CD4-positive, alpha-beta memory T cell (primary cell): ENCODE measurements at regions not wholly inside any gene's neighbourhood (a gene's known extent, or its start where the extent isn't known, plus 50 kb on each side); places are given as distances from the start of the nearest gene placed in this dataset.

Experiments
- CTCF ChIA-PET: fragments of 350-600 bp; sonication (Branson Sonifier 250); formaldehyde crosslinking; loops from one replicate; lab custom pipeline; 2021; ENCODE audit warnings: inconsistent platforms; ENCODE audit not compliant: partially characterized antibody; lab: Charles Lee
- POLR2A ChIA-PET: fragments of 350-600 bp; sonication (Branson Sonifier 250); formaldehyde crosslinking; loops from one replicate; lab custom pipeline; 2021; ENCODE audit not compliant: partially characterized antibody; lab: Charles Lee
- DNase-seq, 5 donors: peaks; one replicate each; pipeline versions ENCODE4 v3.0.0 to v3.0.0-alpha.2; 2020 to 2022; ENCODE audit warnings: mixed read lengths in 1 of 5
- H3K27ac ChIP-seq: one replicate; pipeline ENCODE4 v1.7.0; 2013; ENCODE audit warnings: low read depth, low read length
- H3K27me3 ChIP-seq: 2 replicates; pipeline ENCODE4 v1.7.0; 2013; ENCODE audit warnings: mild to moderate bottlenecking, low read length, moderate library complexity; ENCODE audit not compliant: insufficient read depth
- H3K36me3 ChIP-seq: 2 replicates; pipeline ENCODE4 v1.7.0; 2013; ENCODE audit warnings: mild to moderate bottlenecking, low read length, moderate library complexity; ENCODE audit not compliant: insufficient read depth
- H3K4me1 ChIP-seq: 2 replicates; pipeline ENCODE4 v1.7.0; 2013; ENCODE audit warnings: mild to moderate bottlenecking, low read length, moderate library complexity; ENCODE audit not compliant: insufficient read depth
- H3K4me3 ChIP-seq, 2 donors: one replicate each; pipeline ENCODE4 v1.7.0; 2013; ENCODE audit warnings: low read length in 2 of 2, mild to moderate bottlenecking in 1 of 2
- H3K9me3 ChIP-seq, 2 donors: one replicate each; pipeline ENCODE4 v1.7.0; 2013; ENCODE audit warnings: low read length in 2 of 2, control low read depth in 1 of 2; ENCODE audit not compliant: control insufficient read depth in 1 of 2
- H3K27ac Mint-ChIP-seq, 7 donors: one replicate each; pipeline ENCODE4 v1.8.0; 2020 to 2021; ENCODE audit warnings: mixed read lengths in 7 of 7, mild to moderate bottlenecking in 6 of 7, inconsistent platforms in 3 of 7, moderate library complexity in 3 of 7
- H3K27me3 Mint-ChIP-seq, 2 donors: one replicate each; pipeline ENCODE4 v1.8.0; 2020 to 2021; ENCODE audit warnings: mixed read lengths in 2 of 2
- H3K36me3 Mint-ChIP-seq, 2 donors: one replicate each; pipeline ENCODE4 v1.8.0; 2020 to 2021; ENCODE audit warnings: mixed read lengths in 2 of 2, inconsistent platforms in 1 of 2, mild to moderate bottlenecking in 1 of 2
- H3K4me1 Mint-ChIP-seq, 4 donors: one replicate each; pipeline ENCODE4 v1.8.0; 2020 to 2021; ENCODE audit warnings: mixed read lengths in 4 of 4, mild to moderate bottlenecking in 1 of 4
- H3K4me3 Mint-ChIP-seq, 8 donors: one replicate each; pipeline ENCODE4 v1.8.0; 2020 to 2021; ENCODE audit warnings: mixed read lengths in 8 of 8, mild to moderate bottlenecking in 7 of 8, moderate library complexity in 6 of 8, inconsistent platforms in 3 of 8
- H3K9me3 Mint-ChIP-seq, 8 donors: one replicate each; pipeline ENCODE4 v1.8.0; 2020 to 2021; ENCODE audit warnings: mixed read lengths in 8 of 8, mild to moderate bottlenecking in 5 of 8, inconsistent platforms in 3 of 8, moderate library complexity in 1 of 8
- intact Hi-C: fragments of 100-400 bp; cut with micrococcal nuclease; formaldehyde crosslinking; loops from one replicate; pipeline ENCODE4 v1.15.1; 2023

DNA sequence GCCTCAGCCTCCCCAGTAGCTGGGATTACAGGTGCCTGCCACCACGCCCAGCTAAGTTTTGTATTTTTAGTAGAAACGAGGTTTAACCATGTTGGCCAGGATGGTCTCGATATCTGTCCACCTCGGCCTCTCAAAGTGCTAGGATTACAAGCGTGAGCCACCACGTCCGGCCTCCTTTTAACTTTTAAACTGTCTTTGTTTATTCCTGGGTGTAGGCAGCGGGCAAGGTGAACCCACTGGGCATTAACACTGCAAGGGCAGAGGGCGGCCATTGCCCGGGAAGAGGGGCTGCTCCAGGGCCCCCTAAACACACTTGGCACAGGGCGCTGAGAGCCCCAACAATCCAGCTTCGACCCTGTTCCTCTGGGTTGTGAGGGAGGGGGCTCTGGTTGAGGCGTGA, 693.6 kb downstream of the BRD1 start:
- intact Hi-C loops: no loop called here
- H3K36me3 ChIP-seq: no peaks in the 10 kb centered on the region
- H3K27me3 Mint-ChIP-seq: peaks cover 21 to 34% of the 10 kb centered on the region in 2 donors

DNA sequence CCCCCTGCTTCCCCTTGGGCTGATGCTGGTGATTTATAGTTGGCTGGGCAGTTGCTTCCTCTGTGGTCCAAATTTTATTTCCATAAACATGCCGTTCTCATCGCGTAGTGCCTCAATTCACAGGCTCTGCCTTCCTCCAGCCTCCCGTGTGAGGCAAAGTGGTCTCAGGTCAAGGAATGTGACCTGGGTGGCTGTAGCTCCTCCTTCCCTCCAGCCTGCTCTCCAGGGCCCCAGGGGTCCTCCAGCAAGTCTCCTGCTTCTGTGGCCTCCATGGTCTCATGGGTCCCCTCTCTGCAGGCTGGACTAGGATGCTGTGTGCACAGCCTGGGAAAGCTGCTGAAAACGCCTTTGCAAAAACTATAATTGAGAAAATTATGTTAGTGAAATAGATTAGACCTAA, 694.1 kb downstream of the BRD1 start:
- H3K27ac ChIP-seq: no peak overlapping the region
- H3K4me3 Mint-ChIP-seq: no peak overlapping the region
- peaks cover 0 to 3% (median 0%) of the 10 kb centered on the region in 8 donors for H3K9me3 Mint-ChIP-seq
- H3K4me1 ChIP-seq: no peaks in the 10 kb centered on the region
- H3K27me3 ChIP-seq: no peaks in the 10 kb centered on the region
- intact Hi-C loops: no loop called here
- H3K27ac Mint-ChIP-seq: peak overlapping the region in 1 of 7 donors; percentile 57
- H3K4me1 Mint-ChIP-seq: no peaks in the 10 kb centered on the region
- no peak overlapping the region for H3K4me3 ChIP-seq
- DNase-seq: no peak
- H3K36me3 ChIP-seq: no peaks in the 10 kb centered on the region
- no peaks in the 10 kb centered on the region for H3K9me3 ChIP-seq
- ChIA-PET CTCF (no interaction called here), POLR2A (no interaction called here)
- no peaks in the 10 kb centered on the region for H3K36me3 Mint-ChIP-seq
- H3K27me3 Mint-ChIP-seq: peaks cover 17 to 31% of the 10 kb centered on the region in 2 donors

More for the DNA sequence above, 693.6 kb downstream of the BRD1 start:
- ChIA-PET CTCF (no interaction called here), POLR2A (no interaction called here)
- Mint-ChIP-seq H3K4me3 (no peak overlapping the region), H3K27ac (no peak overlapping the region), H3K9me3 (no peaks in the 10 kb centered on the region), H3K4me1 (no peaks in the 10 kb centered on the region), H3K36me3 (no peaks in the 10 kb centered on the region)
- Histone ChIP-seq H3K27me3 (no peaks in the 10 kb centered on the region), H3K4me1 (no peaks in the 10 kb centered on the region), H3K9me3 (no peaks in the 10 kb centered on the region), H3K27ac (no peak overlapping the region), H3K4me3 (no peak overlapping the region)
- no peak for DNase-seq

DNA sequence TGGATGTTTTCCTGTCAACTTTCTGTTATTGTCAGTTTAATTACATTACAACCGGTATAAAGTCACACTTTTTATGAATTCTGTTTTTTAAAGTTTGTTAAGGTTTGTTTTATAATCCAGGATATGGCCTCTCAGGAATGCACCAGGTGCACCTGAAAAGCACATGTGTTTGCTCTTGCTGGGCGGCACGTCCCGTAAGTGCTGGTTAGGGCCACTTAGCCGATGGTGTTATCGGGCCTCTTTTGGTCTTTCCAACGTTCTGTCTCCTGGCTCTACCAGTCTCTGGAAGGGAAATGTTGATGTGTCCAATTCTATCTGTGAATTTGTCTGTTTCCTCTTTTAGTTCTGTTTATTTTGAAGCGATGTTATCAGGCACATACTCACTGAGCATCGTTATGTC, 695.7 kb downstream of the BRD1 start:
- Histone ChIP-seq H3K9me3 (no peaks in the 10 kb centered on the region), H3K4me1 (no peaks in the 10 kb centered on the region), H3K27ac (no peak overlapping the region), H3K36me3 (no peaks in the 10 kb centered on the region), H3K4me3 (no peak overlapping the region), H3K27me3 (no peaks in the 10 kb centered on the region)
- Mint-ChIP-seq H3K27me3 (peaks cover 17 to 27% of the 10 kb centered on the region in 2 donors), H3K4me3 (no peak overlapping the region), H3K4me1 (no peaks in the 10 kb centered on the region), H3K9me3 (peaks cover 0 to 5% (median 0%) of the 10 kb centered on the region in 8 donors), H3K36me3 (no peaks in the 10 kb centered on the region), H3K27ac (no peak overlapping the region)
- CTCF ChIA-PET: no interaction called here
- DNase-seq: no peak
- POLR2A ChIA-PET: no interaction called here
- intact Hi-C loops: no loop called here

DNA sequence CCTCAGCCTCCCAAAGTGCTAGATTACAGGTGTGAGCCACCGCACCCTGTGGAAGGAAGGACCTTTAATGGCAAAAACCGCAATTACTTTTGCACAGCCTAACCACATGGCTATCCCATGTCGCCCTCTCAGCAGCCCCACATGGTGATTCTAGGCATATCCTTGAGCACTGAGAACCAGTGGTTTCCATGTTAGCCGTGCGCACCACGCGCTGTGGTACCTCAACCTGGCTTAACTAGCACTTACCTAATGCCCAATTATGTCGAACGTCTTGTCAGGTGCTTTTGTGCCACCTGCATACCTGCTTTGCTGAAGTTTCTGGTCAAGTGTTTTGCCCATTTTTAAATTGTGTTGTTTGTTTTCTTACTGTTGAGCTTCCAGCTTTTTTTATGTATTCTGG, 697.9 kb downstream of the BRD1 start:
- Histone ChIP-seq H3K27ac (no peak overlapping the region), H3K9me3 (no peaks in the 10 kb centered on the region), H3K4me3 (no peak overlapping the region), H3K4me1 (no peaks in the 10 kb centered on the region), H3K36me3 (no peaks in the 10 kb centered on the region), H3K27me3 (no peaks in the 10 kb centered on the region)
- intact Hi-C loops: no loop called here
- H3K27me3 Mint-ChIP-seq: peaks cover 14 to 15% of the 10 kb centered on the region in 2 donors
- no peaks in the 10 kb centered on the region for H3K36me3 Mint-ChIP-seq
- peaks cover 0 to 5% (median 0%) of the 10 kb centered on the region in 8 donors for H3K9me3 Mint-ChIP-seq
- no peaks in the 10 kb centered on the region for H3K4me1 Mint-ChIP-seq
- H3K4me3 Mint-ChIP-seq: no peak overlapping the region
- ChIA-PET CTCF (no interaction called here), POLR2A (no interaction called here)
- no peak overlapping the region for H3K27ac Mint-ChIP-seq
- DNase-seq: no peak

DNA sequence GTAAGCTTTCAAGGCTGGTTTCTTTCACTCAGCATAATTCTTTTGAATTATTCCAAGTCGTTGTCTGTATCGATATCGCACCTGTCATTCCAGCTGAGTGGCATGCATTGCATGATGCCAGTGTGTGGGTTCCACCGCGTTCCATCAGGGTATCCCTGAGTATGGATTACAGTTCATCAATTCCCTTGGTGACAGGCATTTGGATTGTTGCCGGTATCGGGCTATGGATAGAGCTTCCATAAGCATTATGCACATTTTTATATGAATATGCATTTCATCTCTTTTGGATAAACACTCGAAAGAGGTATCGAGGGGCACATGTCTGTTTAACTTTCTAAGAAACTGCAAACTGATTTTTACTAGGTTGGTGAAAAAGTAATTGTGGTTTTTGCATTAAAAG, 698.8 kb downstream of the BRD1 start:
- no peak overlapping the region for H3K27ac ChIP-seq
- POLR2A ChIA-PET: no interaction called here
- Mint-ChIP-seq H3K4me3 (no peak overlapping the region), H3K9me3 (peaks cover 0 to 5% (median 0%) of the 10 kb centered on the region in 8 donors), H3K27me3 (peaks cover 14 to 17% of the 10 kb centered on the region in 2 donors), H3K4me1 (no peaks in the 10 kb centered on the region), H3K27ac (no peak overlapping the region), H3K36me3 (no peaks in the 10 kb centered on the region)
- no peaks in the 10 kb centered on the region for H3K4me1 ChIP-seq
- intact Hi-C loops: no loop called here
- DNase-seq: no peak
- H3K27me3 ChIP-seq: no peaks in the 10 kb centered on the region
- H3K4me3 ChIP-seq: no peak overlapping the region
- H3K9me3 ChIP-seq: no peaks in the 10 kb centered on the region
- CTCF ChIA-PET: no interaction called here
- no peaks in the 10 kb centered on the region for H3K36me3 ChIP-seq

GRCh38 chr22:49124608-49125007, 703.1 kb downstream of the BRD1 start:
- H3K4me3 Mint-ChIP-seq: no peak overlapping the region
- H3K36me3 ChIP-seq: no peaks in the 10 kb centered on the region
- no peak overlapping the region for H3K27ac ChIP-seq
- no peaks in the 10 kb centered on the region for H3K4me1 ChIP-seq
- no peaks in the 10 kb centered on the region for H3K9me3 ChIP-seq
- DNase-seq: no peak
- peaks cover 10 to 11% of the 10 kb centered on the region in 2 donors for H3K27me3 Mint-ChIP-seq
- intact Hi-C loops: no loop called here
- H3K9me3 Mint-ChIP-seq: peaks cover 0 to 5% (median 1%) of the 10 kb centered on the region in 8 donors
- H3K27ac Mint-ChIP-seq: no peak overlapping the region
- no peaks in the 10 kb centered on the region for H3K4me1 Mint-ChIP-seq
- no peaks in the 10 kb centered on the region for H3K36me3 Mint-ChIP-seq
- ChIA-PET CTCF (no interaction called here), POLR2A (no interaction called here)
- peaks cover 4% of the 10 kb centered on the region for H3K27me3 ChIP-seq
- H3K4me3 ChIP-seq: no peak overlapping the region

- intact Hi-C loops: no loop called here
- DNase-seq: no peak
- ChIA-PET CTCF (no interaction called here), POLR2A (no interaction called here)
- no peaks in the 10 kb centered on the region for H3K36me3 Mint-ChIP-seq
- Histone ChIP-seq H3K36me3 (no peaks in the 10 kb centered on the region), H3K4me3 (no peak overlapping the region), H3K9me3 (no peaks in the 10 kb centered on the region), H3K4me1 (no peaks in the 10 kb centered on the region), H3K27me3 (peaks cover 4% of the 10 kb centered on the region), H3K27ac (no peak overlapping the region)
- H3K27me3 Mint-ChIP-seq: peaks cover 10 to 11% of the 10 kb centered on the region in 2 donors
- H3K4me3 Mint-ChIP-seq: no peak overlapping the region
- H3K9me3 Mint-ChIP-seq: peaks cover 0 to 5% (median 1%) of the 10 kb centered on the region in 8 donors
- H3K4me1 Mint-ChIP-seq: no peaks in the 10 kb centered on the region
- no peak overlapping the region for H3K27ac Mint-ChIP-seq
Observed at GRCh38 chr22:49123621-49124192, 704.0 kb downstream of the BRD1 start.
